ENCODE measurements at regions not wholly inside any gene's neighbourhood (a gene's known extent, or its start where the extent isn't known, plus 50 kb on each side); places are given as distances from the start of the nearest gene placed in this dataset.

GRCh38 chr13:111632906-111633305 is 312.5 kb downstream of the TEX29 start:
- H2AFZ ChIP-seq (ENCODE audit: low read length), result no peak overlapping the region
- H3K9ac ChIP-seq (ENCODE audit: extremely low read depth, insufficient read length, low read length), result no peak overlapping the region
- H3K23me2 ChIP-seq (ENCODE audit: insufficient read length, low read depth, low read length, poor library complexity, severe bottlenecking), result no peaks in the 10 kb centered on the region
- no peak overlapping the region for H4K91ac ChIP-seq (ENCODE audit: insufficient read length, low read depth, low read length)
- no peak overlapping the region for H3K23ac ChIP-seq (ENCODE audit: insufficient read length, low read depth, low read length)
- TF ChIP-seq, protein P1, sequence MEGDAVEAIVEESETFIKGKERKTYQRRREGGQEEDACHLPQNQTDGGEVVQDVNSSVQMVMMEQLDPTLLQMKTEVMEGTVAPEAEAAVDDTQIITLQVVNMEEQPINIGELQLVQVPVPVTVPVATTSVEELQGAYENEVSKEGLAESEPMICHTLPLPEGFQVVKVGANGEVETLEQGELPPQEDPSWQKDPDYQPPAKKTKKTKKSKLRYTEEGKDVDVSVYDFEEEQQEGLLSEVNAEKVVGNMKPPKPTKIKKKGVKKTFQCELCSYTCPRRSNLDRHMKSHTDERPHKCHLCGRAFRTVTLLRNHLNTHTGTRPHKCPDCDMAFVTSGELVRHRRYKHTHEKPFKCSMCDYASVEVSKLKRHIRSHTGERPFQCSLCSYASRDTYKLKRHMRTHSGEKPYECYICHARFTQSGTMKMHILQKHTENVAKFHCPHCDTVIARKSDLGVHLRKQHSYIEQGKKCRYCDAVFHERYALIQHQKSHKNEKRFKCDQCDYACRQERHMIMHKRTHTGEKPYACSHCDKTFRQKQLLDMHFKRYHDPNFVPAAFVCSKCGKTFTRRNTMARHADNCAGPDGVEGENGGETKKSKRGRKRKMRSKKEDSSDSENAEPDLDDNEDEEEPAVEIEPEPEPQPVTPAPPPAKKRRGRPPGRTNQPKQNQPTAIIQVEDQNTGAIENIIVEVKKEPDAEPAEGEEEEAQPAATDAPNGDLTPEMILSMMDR (conservative IDR thresholded peaks at IDR 0.05), result no peak
- no peak overlapping the region for H3T11ph ChIP-seq (ENCODE audit: low read length)
- no peak overlapping the region for H3K27ac ChIP-seq (ENCODE audit: insufficient read length, low read depth, low read length)
- no peak overlapping the region for H3K14ac ChIP-seq (ENCODE audit: insufficient read depth, low read length)
- H3K56ac ChIP-seq (ENCODE audit: insufficient read length, low read depth, low read length), result no peak overlapping the region
- no peaks in the 10 kb centered on the region for H3K27me3 ChIP-seq (ENCODE audit: insufficient read depth, low read length)
- H2BK120ac ChIP-seq (ENCODE audit: low read depth, low read length, poor library complexity, severe bottlenecking), result no peak overlapping the region
- no peak overlapping the region for H3K4ac ChIP-seq (ENCODE audit: low read depth, low read length)
- H4K5ac ChIP-seq (ENCODE audit: insufficient read length, low read depth, low read length), result no peak overlapping the region
- H3K4me2 ChIP-seq (ENCODE audit: insufficient read depth, insufficient read length, low read length), result no peak overlapping the region
- peak; percentile 84 for DNase-seq
- H2BK12ac ChIP-seq (ENCODE audit: insufficient read length, low read depth, low read length), result no peak overlapping the region
- H2AK5ac ChIP-seq (ENCODE audit: insufficient read length, low read length), result no peak overlapping the region
- Mint-ChIP-seq H3K36me3 (ENCODE audit: insufficient read depth in 1 of 3, low read depth in 3 of 3) (no peaks in the 10 kb centered on the region), H3K4me1 (peaks cover 51 to 61% of the 10 kb centered on the region in 2 experiments), H3K27ac (peak overlapping the region in 2 of 3 experiments; percentile 73 to 81; a peak in 3 of 7 replicates), H3K9me3 (peaks cover 0 to 3% of the 10 kb centered on the region in 2 experiments; a peak in 1 of 5 replicates), H3K27me3 (ENCODE audit: low read depth) (peaks cover 9% of the 10 kb centered on the region), H3K4me3 (peak overlapping the region in 1 of 2 experiments; percentile 24; a peak in 2 of 5 replicates)
- no peak overlapping the region for H2BK5ac ChIP-seq (ENCODE audit: insufficient read length, low read length)
- no peak overlapping the region for H3K18ac ChIP-seq (ENCODE audit: insufficient read length, low read depth, low read length)
- H4K20me1 ChIP-seq (ENCODE audit: control insufficient read depth, insufficient read depth, insufficient read length), result no peaks in the 10 kb centered on the region
- no CpG with 5 or more reads among the region's 9 CpGs for WGBS (ENCODE audit: extremely low coverage, insufficient read length, low lambda C conversion rate)
- no peak overlapping the region for H2BK20ac ChIP-seq (ENCODE audit: low read depth, low read length, poor library complexity, severe bottlenecking)
- H3K9me3 ChIP-seq (ENCODE audit: control insufficient read depth, low read depth, low read length), result no peaks in the 10 kb centered on the region
- no peaks in the 10 kb centered on the region for H3K79me1 ChIP-seq (ENCODE audit: insufficient read depth, low read depth, low read length, poor library complexity, severe bottlenecking)
- H3K4me1 ChIP-seq (ENCODE audit: insufficient read depth, low read length), result peaks cover 13% of the 10 kb centered on the region; the same call in 1 of the 2 replicates
- H3K79me2 ChIP-seq (ENCODE audit: insufficient read depth, low read length), result no peaks in the 10 kb centered on the region
- H2BK15ac ChIP-seq (ENCODE audit: low read depth, low read length), result no peak overlapping the region
- no peak overlapping the region for H4K8ac ChIP-seq (replicated peaks; ENCODE audit: insufficient read length, low read depth, low read length)
